NCI-H345 (cell line): ENCODE measurements at regions not wholly inside any gene's neighbourhood (a gene's known extent, or its start where the extent isn't known, plus 50 kb on each side); places are given as distances from the start of the nearest gene placed in this dataset.
"Not testable (repeated sequence)": the region's sequence is repeated elsewhere in the genome, so short reads cannot be mapped to it uniquely, and the experiment has no call there.

Experiments
- DNase-seq: peaks from one replicate; lab custom pipeline; 2025; lab: John Stamatoyannopoulos, UW

GRCh38 chr22:23395530-23396361 lies 184.3 kb downstream of the IGLL1 start:
- DNase-seq = no peak

- no peak for DNase-seq
Observed at GRCh38 chr22:23394525-23395326, 185.4 kb downstream of the IGLL1 start.

GRCh38 chr22:23393721-23394320 lies 186.3 kb downstream of the IGLL1 start:
- DNase-seq = no peak

GRCh38 chr22:23393199-23393598 lies 186.9 kb downstream of the IGLL1 start:
- not testable (repeated sequence) for DNase-seq

- DNase-seq = no peak
Observed at GRCh38 chr22:23392420-23393121, 187.5 kb downstream of the IGLL1 start.

GRCh38 chr22:23391022-23391421 lies 189.1 kb downstream of the IGLL1 start:
- DNase-seq = no peak

GRCh38 chr22:23389271-23390071 lies 190.6 kb downstream of the IGLL1 start:
- DNase-seq = no peak

- DNase-seq = no peak
Observed at GRCh38 chr22:23388517-23388890, 191.6 kb downstream of the IGLL1 start.

- no peak for DNase-seq
Observed at GRCh38 chr22:23387827-23388516, 192.1 kb downstream of the IGLL1 start.

GRCh38 chr22:23386822-23387580 lies 193.1 kb downstream of the IGLL1 start:
- DNase-seq = no peak

- DNase-seq = peak; percentile 72
Observed at GRCh38 chr22:23385678-23386631, 194.1 kb downstream of the IGLL1 start.

GRCh38 chr22:23384923-23385677 lies 195.0 kb downstream of the IGLL1 start:
- no peak for DNase-seq

- DNase-seq = no peak
Observed at GRCh38 chr22:23384431-23384830, 195.7 kb downstream of the IGLL1 start.

GRCh38 chr22:23383491-23384361 lies 196.4 kb downstream of the IGLL1 start:
- peak; percentile 5 for DNase-seq

- DNase-seq = no peak
Observed at GRCh38 chr22:23382428-23383218, 197.5 kb downstream of the IGLL1 start.
